Neural cell (in vitro differentiated cells): ENCODE measurements at regions not wholly inside any gene's neighbourhood (a gene's known extent, or its start where the extent isn't known, plus 50 kb on each side); places are given as distances from the start of the nearest gene placed in this dataset.
"Not testable (repeated sequence)": the region's sequence is repeated elsewhere in the genome, so short reads cannot be mapped to it uniquely, and the experiment has no call there.

Experiments
- H2AFZ ChIP-seq: fragments of 200-600, 300-800 bp; sonication (generic), shearing (Covaris generic); 2 replicates; pipeline ENCODE4 v1.6.0; 2014; ENCODE audit warnings: low read depth, mild to moderate bottlenecking, antibody characterized with exemption, low read length, moderate library complexity
- H3F3A ChIP-seq: fragments of 200-600 bp; shearing (Covaris generic); 2 replicates; pipeline ENCODE4 v1.6.1; 2016; ENCODE audit warnings: mild to moderate bottlenecking, moderate library complexity, mixed read lengths, antibody characterized with exemption, low read length; ENCODE audit not compliant: insufficient read depth, poor library complexity, severe bottlenecking
- H3K27ac ChIP-seq: fragments of 200-600, 300-800 bp; sonication (generic), shearing (Covaris generic); 2 replicates; pipeline ENCODE4 v1.5.1; 2014; ENCODE audit warnings: mild to moderate bottlenecking, low read length, moderate library complexity
- H3K27me3 ChIP-seq: fragments of 300-800, 200-600 bp; sonication (generic), shearing (Covaris generic); 2 replicates; pipeline ENCODE4 v1.6.0; 2014; ENCODE audit warnings: mild to moderate bottlenecking, low read depth, low read length, moderate library complexity; ENCODE audit not compliant: insufficient read depth
- H3K36me3 ChIP-seq: fragments of 300-800, 200-600 bp; sonication (generic), shearing (Covaris generic); 2 replicates; pipeline ENCODE4 v1.5.1; 2014; ENCODE audit warnings: mild to moderate bottlenecking, antibody characterized with exemption, low read length, moderate library complexity; ENCODE audit not compliant: insufficient read depth
- H3K4me2 ChIP-seq: fragments of 300-800, 200-600 bp; sonication (generic), shearing (Covaris generic); 2 replicates; pipeline ENCODE4 v1.6.0; 2014; ENCODE audit warnings: mild to moderate bottlenecking, low read length
- H3K4me3 ChIP-seq: fragments of 300-800, 200-600 bp; sonication (generic), shearing (Covaris generic); 2 replicates; pipeline ENCODE4 v1.5.1; 2014; ENCODE audit warnings: mild to moderate bottlenecking, low read length, moderate library complexity
- H3K79me2 ChIP-seq: fragments of 200-600 bp; shearing (Covaris generic); replicated peaks from 2 replicates; pipeline ENCODE4 v1.6.0; 2014; ENCODE audit warnings: mild to moderate bottlenecking, low read length, moderate library complexity; ENCODE audit not compliant: insufficient read depth
- H3K9ac ChIP-seq: fragments of 300-800, 200-600 bp; sonication (generic), shearing (Covaris generic); 2 replicates; pipeline ENCODE4 v1.6.1; 2016; ENCODE audit warnings: mild to moderate bottlenecking, low read length, mixed read lengths
- H3K9me2 ChIP-seq: fragments of 200-600 bp; shearing (Covaris generic); 2 replicates; pipeline ENCODE4 v1.6.1; 2016; ENCODE audit warnings: mild to moderate bottlenecking, low read length, mixed read lengths; ENCODE audit not compliant: insufficient read depth
- H3K9me3 ChIP-seq: fragments of 200-600, 300-800 bp; sonication (generic), shearing (Covaris generic); 2 replicates; pipeline ENCODE4 v1.6.1; 2016; ENCODE audit warnings: mild to moderate bottlenecking, mixed run types, low read length, moderate library complexity, mixed read lengths
- H4K20me1 ChIP-seq: fragments of 200-600 bp; shearing (Covaris generic); 2 replicates; pipeline ENCODE4 v1.6.1; 2016; ENCODE audit warnings: mild to moderate bottlenecking, mixed run types; ENCODE audit not compliant: insufficient read depth
- EP300 ChIP-seq: fragments of 450-650 bp; conservative IDR thresholded peaks from 2 replicates; pipeline ENCODE4 v1.6.1; 2014; ENCODE audit warnings: antibody characterized with exemption, mild to moderate bottlenecking, moderate library complexity; ENCODE audit not compliant: poor library complexity, severe bottlenecking
- EZH2 ChIP-seq: fragments of 200-600, 300-800 bp; shearing (Covaris generic), sonication (generic); IDR thresholded peaks from 2 replicates; pipeline ENCODE4 v1.6.1; 2014; ENCODE audit warnings: antibody characterized with exemption, low read length, borderline replicate concordance, mild to moderate bottlenecking; ENCODE audit not compliant: insufficient read depth, poor library complexity, severe bottlenecking
- MXI1 ChIP-seq: fragments of 450-650 bp; conservative IDR thresholded peaks from 2 replicates; pipeline ENCODE4 v1.6.1; 2014; ENCODE audit warnings: antibody characterized with exemption, mild to moderate bottlenecking; ENCODE audit not compliant: poor library complexity, severe bottlenecking
- POLR2AphosphoS5 ChIP-seq: IDR thresholded peaks from 2 replicates; pipeline ENCODE4 v1.6.1; 2012
- RAD21 ChIP-seq: fragments of 450-650 bp; conservative IDR thresholded peaks from 2 replicates; pipeline ENCODE4 v1.6.1; 2014; ENCODE audit warnings: antibody characterized with exemption, mild to moderate bottlenecking, moderate library complexity
- REST ChIP-seq: IDR thresholded peaks from 2 replicates; pipeline ENCODE4 v1.6.1; 2012; ENCODE audit warnings: borderline replicate concordance
- SMC3 ChIP-seq: fragments of 450-650 bp; conservative IDR thresholded peaks from 2 replicates; pipeline ENCODE4 v1.6.1; 2014; ENCODE audit warnings: antibody characterized with exemption, mild to moderate bottlenecking, moderate library complexity; ENCODE audit not compliant: poor library complexity
- TAF1 ChIP-seq: IDR thresholded peaks from 2 replicates; pipeline ENCODE4 v1.6.1; 2012; ENCODE audit warnings: low read depth
- TF ChIP-seq, protein P1 (sequence below): fragments of 450-650 bp; IDR thresholded peaks from 2 replicates; pipeline ENCODE4 v1.5.1; 2014; ENCODE audit warnings: antibody characterized with exemption, mild to moderate bottlenecking, moderate library complexity; ENCODE audit not compliant: poor library complexity, severe bottlenecking

DNA sequence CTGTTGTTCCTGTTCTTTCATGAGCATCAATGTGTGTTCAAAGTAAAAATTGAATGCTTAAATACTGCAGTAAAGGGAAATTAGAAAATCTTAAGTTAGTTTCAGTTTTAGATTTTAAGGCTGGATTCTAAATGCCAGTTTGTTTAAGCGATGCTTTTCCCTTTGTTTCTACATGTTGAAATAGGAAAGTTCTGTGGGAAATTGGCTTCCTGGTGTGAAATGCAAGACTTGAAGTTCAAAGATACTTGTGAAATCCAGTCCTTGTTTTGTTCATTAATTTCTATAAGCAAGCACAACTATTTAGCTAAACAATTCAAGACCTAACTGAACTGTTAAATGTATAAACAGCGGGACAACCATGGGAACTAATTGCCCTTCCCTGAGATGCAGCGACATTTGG lies 149.1 kb downstream of the LYPLAL1 start:
- H3K27me3 ChIP-seq: no peaks in the 10 kb centered on the region
- H3K9me3 ChIP-seq: no peaks in the 10 kb centered on the region
- H4K20me1 ChIP-seq: no peaks in the 10 kb centered on the region
- no peak overlapping the region for H3K9ac ChIP-seq
- no peaks in the 10 kb centered on the region for H3F3A ChIP-seq
- H3K27ac ChIP-seq: no peak overlapping the region
- TF ChIP-seq REST: no peak
- TF ChIP-seq SMC3: no peak
- no peak for TF ChIP-seq TAF1
- TF ChIP-seq MXI1: no peak
- TF ChIP-seq EZH2: no peak
- TF ChIP-seq, protein P1, sequence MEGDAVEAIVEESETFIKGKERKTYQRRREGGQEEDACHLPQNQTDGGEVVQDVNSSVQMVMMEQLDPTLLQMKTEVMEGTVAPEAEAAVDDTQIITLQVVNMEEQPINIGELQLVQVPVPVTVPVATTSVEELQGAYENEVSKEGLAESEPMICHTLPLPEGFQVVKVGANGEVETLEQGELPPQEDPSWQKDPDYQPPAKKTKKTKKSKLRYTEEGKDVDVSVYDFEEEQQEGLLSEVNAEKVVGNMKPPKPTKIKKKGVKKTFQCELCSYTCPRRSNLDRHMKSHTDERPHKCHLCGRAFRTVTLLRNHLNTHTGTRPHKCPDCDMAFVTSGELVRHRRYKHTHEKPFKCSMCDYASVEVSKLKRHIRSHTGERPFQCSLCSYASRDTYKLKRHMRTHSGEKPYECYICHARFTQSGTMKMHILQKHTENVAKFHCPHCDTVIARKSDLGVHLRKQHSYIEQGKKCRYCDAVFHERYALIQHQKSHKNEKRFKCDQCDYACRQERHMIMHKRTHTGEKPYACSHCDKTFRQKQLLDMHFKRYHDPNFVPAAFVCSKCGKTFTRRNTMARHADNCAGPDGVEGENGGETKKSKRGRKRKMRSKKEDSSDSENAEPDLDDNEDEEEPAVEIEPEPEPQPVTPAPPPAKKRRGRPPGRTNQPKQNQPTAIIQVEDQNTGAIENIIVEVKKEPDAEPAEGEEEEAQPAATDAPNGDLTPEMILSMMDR: no peak
- TF ChIP-seq RAD21: no peak
- TF ChIP-seq POLR2AphosphoS5: no peak
- TF ChIP-seq EP300: no peak
- no peaks in the 10 kb centered on the region for H3K36me3 ChIP-seq
- no peaks in the 10 kb centered on the region for H3K79me2 ChIP-seq
- no peaks in the 10 kb centered on the region for H3K9me2 ChIP-seq
- H2AFZ ChIP-seq: no peak overlapping the region
- H3K4me3 ChIP-seq: no peak overlapping the region
- no peak overlapping the region for H3K4me2 ChIP-seq

GRCh38 chr1:219320563-219320962 lies 146.9 kb downstream of the LYPLAL1 start:
- H3K4me2 ChIP-seq, H4K20me1 ChIP-seq, H3K9me3 ChIP-seq, H3F3A ChIP-seq, H3K9ac ChIP-seq, H3K27ac ChIP-seq, H3K79me2 ChIP-seq, H3K27me3 ChIP-seq, H3K36me3 ChIP-seq, H3K9me2 ChIP-seq, H2AFZ ChIP-seq, H3K4me3 ChIP-seq: not testable (repeated sequence)

- H4K20me1 ChIP-seq: no peaks in the 10 kb centered on the region
- H3F3A ChIP-seq: no peaks in the 10 kb centered on the region
- no peak overlapping the region for H3K4me2 ChIP-seq
- no peaks in the 10 kb centered on the region for H3K79me2 ChIP-seq
- H2AFZ ChIP-seq: no peak overlapping the region
- no peaks in the 10 kb centered on the region for H3K27me3 ChIP-seq
- no peak for TF ChIP-seq MXI1
- no peak for TF ChIP-seq EZH2
- TF ChIP-seq, protein P1: no peak
- TF ChIP-seq POLR2AphosphoS5: no peak
- no peak for TF ChIP-seq EP300
- no peak for TF ChIP-seq TAF1
- TF ChIP-seq SMC3: no peak
- no peak for TF ChIP-seq RAD21
- no peak for TF ChIP-seq REST
- no peaks in the 10 kb centered on the region for H3K36me3 ChIP-seq
- H3K9ac ChIP-seq: no peak overlapping the region
- no peaks in the 10 kb centered on the region for H3K9me3 ChIP-seq
- H3K4me3 ChIP-seq: no peak overlapping the region
- no peak overlapping the region for H3K27ac ChIP-seq
- no peaks in the 10 kb centered on the region for H3K9me2 ChIP-seq
Observed at GRCh38 chr1:219318826-219319225, 145.1 kb downstream of the LYPLAL1 start.
